ENCODE measurements at regions not wholly inside any gene's neighbourhood (a gene's known extent, or its start where the extent isn't known, plus 50 kb on each side); places are given as distances from the start of the nearest gene placed in this dataset.

- H3K4me1 ChIP-seq (ENCODE audit: control insufficient read depth, insufficient read depth, low read length): no peaks in the 10 kb centered on the region
- H3K9me3 ChIP-seq (ENCODE audit: control insufficient read depth, low read length): no peaks in the 10 kb centered on the region
- H3K27me3 ChIP-seq (ENCODE audit: control insufficient read depth, insufficient read depth): no peaks in the 10 kb centered on the region
- no peak overlapping the region for H3K4me3 ChIP-seq (ENCODE audit: low read length)
- no peak for DNase-seq
- intact Hi-C loops (cut with DNase I): no loop called here
- 95% methylated on average over 3 of the region's 3 CpGs for WGBS
- H3K27ac ChIP-seq (ENCODE audit: low read length): no peak overlapping the region
- no peak for ATAC-seq
Observed at GRCh38 chr20:52569201-52569600, 377.6 kb upstream of the ZFP64 start.

- no peaks in the 10 kb centered on the region for H3K9me3 ChIP-seq (ENCODE audit: control insufficient read depth, low read length)
- WGBS: 89% methylated on average over 2 of the region's 2 CpGs
- ATAC-seq: no peak
- intact Hi-C loops (cut with DNase I): no loop called here
- H3K4me3 ChIP-seq (ENCODE audit: low read length): no peak overlapping the region
- no peak overlapping the region for H3K27ac ChIP-seq (ENCODE audit: low read length)
- no peaks in the 10 kb centered on the region for H3K27me3 ChIP-seq (ENCODE audit: control insufficient read depth, insufficient read depth)
- H3K4me1 ChIP-seq (ENCODE audit: control insufficient read depth, insufficient read depth, low read length): no peaks in the 10 kb centered on the region
- no peak for DNase-seq
Observed at GRCh38 chr20:52565614-52566013, 374.0 kb upstream of the ZFP64 start.

GRCh38 chr20:52564594-52564993 is 373.0 kb upstream of the ZFP64 start:
- H3K27ac ChIP-seq (ENCODE audit: low read length): no peak overlapping the region
- 91% methylated on average over 4 of the region's 4 CpGs for WGBS
- DNase-seq (no peak), ATAC-seq (no peak)
- intact Hi-C loops (cut with DNase I): no loop called here
- no peaks in the 10 kb centered on the region for H3K27me3 ChIP-seq (ENCODE audit: control insufficient read depth, insufficient read depth)
- H3K4me1 ChIP-seq (ENCODE audit: control insufficient read depth, insufficient read depth, low read length): no peaks in the 10 kb centered on the region
- no peaks in the 10 kb centered on the region for H3K9me3 ChIP-seq (ENCODE audit: control insufficient read depth, low read length)
- H3K4me3 ChIP-seq (ENCODE audit: low read length): no peak overlapping the region

GRCh38 chr20:52552181-52552872 is 360.7 kb upstream of the ZFP64 start:
- Histone ChIP-seq H3K9me3 (ENCODE audit: control insufficient read depth, low read length) (no peaks in the 10 kb centered on the region), H3K4me3 (ENCODE audit: low read length) (no peak overlapping the region), H3K27me3 (ENCODE audit: control insufficient read depth, insufficient read depth) (no peaks in the 10 kb centered on the region), H3K27ac (ENCODE audit: low read length) (no peak overlapping the region), H3K4me1 (ENCODE audit: control insufficient read depth, insufficient read depth, low read length) (no peaks in the 10 kb centered on the region)
- intact Hi-C loops (cut with DNase I): no loop called here
- 75% methylated on average over 12 of the region's 12 CpGs for WGBS
- ATAC-seq (no peak), DNase-seq (no peak)

GRCh38 chr20:52542131-52542530 is 350.6 kb upstream of the ZFP64 start:
- DNase-seq (no peak), ATAC-seq (no peak)
- Histone ChIP-seq H3K9me3 (ENCODE audit: control insufficient read depth, low read length) (peaks cover 2% of the 10 kb centered on the region), H3K4me1 (ENCODE audit: control insufficient read depth, insufficient read depth, low read length) (no peaks in the 10 kb centered on the region), H3K4me3 (ENCODE audit: low read length) (no peak overlapping the region), H3K27ac (ENCODE audit: low read length) (no peak overlapping the region), H3K27me3 (ENCODE audit: control insufficient read depth, insufficient read depth) (no peaks in the 10 kb centered on the region)
- intact Hi-C loops (cut with DNase I): no loop called here
- WGBS: 71% methylated on average over 4 of the region's 4 CpGs

- H3K27ac ChIP-seq (ENCODE audit: low read length): no peak overlapping the region
- ATAC-seq (no peak), DNase-seq (no peak)
- intact Hi-C loops (cut with DNase I): no loop called here
- peaks cover 4% of the 10 kb centered on the region for H3K9me3 ChIP-seq (ENCODE audit: control insufficient read depth, low read length)
- H3K4me3 ChIP-seq (ENCODE audit: low read length): no peak overlapping the region
- H3K4me1 ChIP-seq (ENCODE audit: control insufficient read depth, insufficient read depth, low read length): no peaks in the 10 kb centered on the region
- 76% methylated on average over 1 of the region's 1 CpG for WGBS
- no peaks in the 10 kb centered on the region for H3K27me3 ChIP-seq (ENCODE audit: control insufficient read depth, insufficient read depth)
Observed at GRCh38 chr20:52540509-52540908, 348.9 kb upstream of the ZFP64 start.

GRCh38 chr20:52539891-52540290 is 348.3 kb upstream of the ZFP64 start:
- no peak for DNase-seq
- no peak for ATAC-seq
- no peaks in the 10 kb centered on the region for H3K27me3 ChIP-seq (ENCODE audit: control insufficient read depth, insufficient read depth)
- H3K4me1 ChIP-seq (ENCODE audit: control insufficient read depth, insufficient read depth, low read length): no peaks in the 10 kb centered on the region
- whole genome bisulfite sequencing: 74% methylated on average over 2 of the region's 2 CpGs
- H3K27ac ChIP-seq (ENCODE audit: low read length): no peak overlapping the region
- intact Hi-C loops (cut with DNase I): no loop called here
- H3K9me3 ChIP-seq (ENCODE audit: control insufficient read depth, low read length): peaks cover 4% of the 10 kb centered on the region
- H3K4me3 ChIP-seq (ENCODE audit: low read length): no peak overlapping the region

- WGBS: 77% methylated on average over 8 of the region's 8 CpGs
Observed at GRCh38 chr20:52536841-52537400, 345.3 kb upstream of the ZFP64 start.

GRCh38 chr20:52536040-52536439 is 344.5 kb upstream of the ZFP64 start:
- Histone ChIP-seq H3K27me3 (ENCODE audit: control insufficient read depth, insufficient read depth) (no peaks in the 10 kb centered on the region), H3K9me3 (ENCODE audit: control insufficient read depth, low read length) (peaks cover 2% of the 10 kb centered on the region), H3K27ac (ENCODE audit: low read length) (no peak overlapping the region), H3K4me1 (ENCODE audit: control insufficient read depth, insufficient read depth, low read length) (no peaks in the 10 kb centered on the region), H3K4me3 (ENCODE audit: low read length) (no peak overlapping the region)
- ATAC-seq: no peak
- intact Hi-C loops (cut with DNase I): no loop called here
- WGBS: 89% methylated on average over 1 of the region's 1 CpG
- no peak for DNase-seq

More at GRCh38 chr20:52536841-52537400, 345.3 kb upstream of the ZFP64 start:
- intact Hi-C loops (cut with DNase I): no loop called here
- DNase-seq: no peak
- Histone ChIP-seq H3K4me3 (ENCODE audit: low read length) (no peak overlapping the region), H3K27ac (ENCODE audit: low read length) (no peak overlapping the region), H3K27me3 (ENCODE audit: control insufficient read depth, insufficient read depth) (no peaks in the 10 kb centered on the region), H3K9me3 (ENCODE audit: control insufficient read depth, low read length) (peaks cover 2% of the 10 kb centered on the region), H3K4me1 (ENCODE audit: control insufficient read depth, insufficient read depth, low read length) (no peaks in the 10 kb centered on the region)
- ATAC-seq: no peak

- intact Hi-C loops (cut with DNase I): no loop called here
- no peak for DNase-seq
- Histone ChIP-seq H3K9me3 (ENCODE audit: control insufficient read depth, low read length) (peaks cover 2% of the 10 kb centered on the region), H3K4me1 (ENCODE audit: control insufficient read depth, insufficient read depth, low read length) (no peaks in the 10 kb centered on the region), H3K4me3 (ENCODE audit: low read length) (no peak overlapping the region), H3K27me3 (ENCODE audit: control insufficient read depth, insufficient read depth) (no peaks in the 10 kb centered on the region), H3K27ac (ENCODE audit: low read length) (no peak overlapping the region)
- 88% methylated on average over 4 of the region's 4 CpGs for WGBS
- ATAC-seq: no peak
Observed at GRCh38 chr20:52534616-52535015, 343.0 kb upstream of the ZFP64 start.

GRCh38 chr20:52533401-52533800 is 341.8 kb upstream of the ZFP64 start:
- H3K4me3 ChIP-seq (ENCODE audit: low read length): no peak overlapping the region
- ATAC-seq (no peak), DNase-seq (no peak)
- no peak overlapping the region for H3K27ac ChIP-seq (ENCODE audit: low read length)
- H3K4me1 ChIP-seq (ENCODE audit: control insufficient read depth, insufficient read depth, low read length): no peaks in the 10 kb centered on the region
- intact Hi-C loops (cut with DNase I): no loop called here
- WGBS: 78% methylated on average over 1 of the region's 1 CpG
- H3K27me3 ChIP-seq (ENCODE audit: control insufficient read depth, insufficient read depth): no peaks in the 10 kb centered on the region
- peaks cover 2% of the 10 kb centered on the region for H3K9me3 ChIP-seq (ENCODE audit: control insufficient read depth, low read length)

- intact Hi-C loops (cut with DNase I): no loop called here
- Histone ChIP-seq H3K4me3 (ENCODE audit: low read length) (no peak overlapping the region), H3K27ac (ENCODE audit: low read length) (no peak overlapping the region), H3K9me3 (ENCODE audit: control insufficient read depth, low read length) (peaks cover 2% of the 10 kb centered on the region), H3K4me1 (ENCODE audit: control insufficient read depth, insufficient read depth, low read length) (no peaks in the 10 kb centered on the region), H3K27me3 (ENCODE audit: control insufficient read depth, insufficient read depth) (no peaks in the 10 kb centered on the region)
- DNase-seq (no peak), ATAC-seq (no peak)
- 96% methylated on average over 5 of the region's 5 CpGs for WGBS
Observed at GRCh38 chr20:52532674-52533073, 341.1 kb upstream of the ZFP64 start.

All from right cardiac atrium (tissue), 5 donors.